Gastrocnemius medialis (tissue), 4 donors: ENCODE measurements at regions not wholly inside any gene's neighbourhood (a gene's known extent, or its start where the extent isn't known, plus 50 kb on each side); places are given as distances from the start of the nearest gene placed in this dataset.

Experiments used
- ATAC-seq, 2 donors: fragments of 150-250 bp; one replicate each; pipeline ENCODE4 v1.9.1; 2016
- DNase-seq, 2 donors: peaks; one replicate each; pipeline ENCODE4 v3.0.0-alpha.2; 2019
- H3K27ac ChIP-seq, 4 donors: fragments of 200-600 bp; sonication (generic); 1 replicate in 1 of 4; 2 replicates in 3 of 4; pipeline ENCODE4 v1.5.1; 2016 to 2018; ENCODE audit warnings: mild to moderate bottlenecking in 2 of 4, moderate library complexity in 1 of 4
- H3K27me3 ChIP-seq, 3 donors: fragments of 200-600 bp; sonication (generic) in 2 of 3; 1 replicate in 1 of 3; 2 replicates in 2 of 3; pipeline versions ENCODE4 v1.5.1 to v1.6.0; 2016 to 2019; ENCODE audit warnings: mild to moderate bottlenecking in 1 of 3, moderate library complexity in 1 of 3
- H3K36me3 ChIP-seq, 2 donors: fragments of 200-600 bp; sonication (generic) in 1 of 2; one replicate each; pipeline ENCODE4 v1.5.1; 2017 to 2018
- H3K4me1 ChIP-seq, 2 donors: fragments of 200-600 bp; sonication (generic) in 1 of 2; one replicate each; pipeline ENCODE4 v1.5.1; 2016 to 2017; ENCODE audit warnings: mild to moderate bottlenecking in 2 of 2
- H3K4me3 ChIP-seq, 4 donors: fragments of 200-600 bp; sonication (generic) in 3 of 4; 1 replicate in 1 of 4; 2 replicates in 3 of 4; pipeline ENCODE4 v1.5.1; 2016 to 2019; ENCODE audit warnings: mild to moderate bottlenecking in 2 of 4
- H3K9me3 ChIP-seq, 3 donors: fragments of 200-600 bp; sonication (generic) in 2 of 3; 1 replicate in 1 of 3; 2 replicates in 2 of 3; pipeline ENCODE4 v1.5.1; 2016 to 2019
- CTCF ChIP-seq, 5 experiments: fragments of 450-650 bp in 3 of 5; fragments of 200-600 bp in 2 of 5; sonication (generic) in 2 of 5; IDR thresholded peaks in 4 of 5; conservative IDR thresholded peaks in 1 of 5; 1 replicate in 4 of 5; 2 replicates in 1 of 5; pipeline ENCODE4 v1.5.1; 2016 to 2019; ENCODE audit warnings: antibody characterized with exemption in 5 of 5, mild to moderate bottlenecking in 3 of 5, moderate library complexity in 3 of 5
- POLR2A ChIP-seq, 2 donors: fragments of 450-650 bp; IDR thresholded peaks; one replicate each; pipeline ENCODE4 v1.6.1; 2017; ENCODE audit warnings: antibody characterized with exemption in 2 of 2, mild to moderate bottlenecking in 2 of 2, moderate library complexity in 2 of 2
- in situ Hi-C, 4 donors: fragments of 200-750 bp; cut with MboI; loops; one replicate each; pipeline versions ENCODE4 v1.15.0 to v1.8.0; 2017; ENCODE audit warnings: low sequenced_read_pairs in 4 of 4
- intact Hi-C: fragments of 100-400 bp; cut with DNase I; formaldehyde crosslinking; loops from one replicate; pipeline ENCODE4 v1.15.1; 2023; ENCODE audit warnings: low total_unique reads

GRCh38 chr12:65606008-65606766 lies 218.1 kb upstream of the HMGA2 start:
- H3K4me3 ChIP-seq: no peak overlapping the region
- ATAC-seq: no peak
- intact Hi-C loops: no loop called here
- no peak overlapping the region for H3K27ac ChIP-seq
- H3K27me3 ChIP-seq: no peaks in the 10 kb centered on the region
- no peaks in the 10 kb centered on the region for H3K9me3 ChIP-seq
- in situ Hi-C loops: loop anchor here in 2 of 4 donors (25.0 kb wide), 2 partner anchors 381 to 481 kb away; no protein-coding TSS in a partner anchor
- no peaks in the 10 kb centered on the region for H3K36me3 ChIP-seq
- no peak for TF ChIP-seq POLR2A (IDR thresholded peaks at IDR 0.05)
- no peak for TF ChIP-seq CTCF (IDR thresholded peaks at IDR 0.05 in 4 of 5, conservative IDR thresholded peaks at IDR 0.05 in 1 of 5)
- H3K4me1 ChIP-seq: peaks cover 8% of the 10 kb centered on the region in 2 donors
- DNase-seq: no peak

DNA sequence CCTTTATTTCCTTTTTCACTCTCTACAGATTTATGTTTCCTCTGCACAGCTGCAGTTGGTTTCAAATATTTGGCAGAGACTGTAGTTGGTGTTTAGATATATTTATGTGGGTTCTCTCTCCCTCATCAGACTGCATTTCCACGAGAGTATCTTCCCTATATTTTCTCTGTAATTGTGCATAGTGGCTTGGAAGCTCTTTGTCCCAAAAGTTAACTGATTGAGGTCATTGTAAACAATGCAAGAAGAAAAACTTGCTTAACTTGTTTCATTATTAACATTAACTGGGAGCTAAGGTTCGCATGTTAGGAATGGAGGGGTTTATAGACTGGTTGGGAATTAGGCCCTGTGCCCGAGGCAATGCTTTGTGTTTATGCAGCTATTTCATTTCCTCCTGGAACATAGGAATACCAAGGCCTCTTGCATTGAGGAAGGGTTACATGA lies 216.9 kb upstream of the HMGA2 start:
- Histone ChIP-seq H3K27ac (no peak overlapping the region), H3K27me3 (no peaks in the 10 kb centered on the region), H3K4me3 (no peak overlapping the region), H3K4me1 (peaks cover 4 to 5% of the 10 kb centered on the region in 2 donors), H3K9me3 (no peaks in the 10 kb centered on the region), H3K36me3 (no peaks in the 10 kb centered on the region)
- in situ Hi-C loops: loop anchor here in 2 of 4 donors (25.0 kb wide), 2 partner anchors 380 to 480 kb away; no protein-coding TSS in a partner anchor
- ATAC-seq (no peak), DNase-seq (no peak)
- intact Hi-C loops: no loop called here
- TF ChIP-seq CTCF (IDR thresholded peaks at IDR 0.05 in 4 of 5, conservative IDR thresholded peaks at IDR 0.05 in 1 of 5) (no peak), POLR2A (IDR thresholded peaks at IDR 0.05) (no peak)

DNA sequence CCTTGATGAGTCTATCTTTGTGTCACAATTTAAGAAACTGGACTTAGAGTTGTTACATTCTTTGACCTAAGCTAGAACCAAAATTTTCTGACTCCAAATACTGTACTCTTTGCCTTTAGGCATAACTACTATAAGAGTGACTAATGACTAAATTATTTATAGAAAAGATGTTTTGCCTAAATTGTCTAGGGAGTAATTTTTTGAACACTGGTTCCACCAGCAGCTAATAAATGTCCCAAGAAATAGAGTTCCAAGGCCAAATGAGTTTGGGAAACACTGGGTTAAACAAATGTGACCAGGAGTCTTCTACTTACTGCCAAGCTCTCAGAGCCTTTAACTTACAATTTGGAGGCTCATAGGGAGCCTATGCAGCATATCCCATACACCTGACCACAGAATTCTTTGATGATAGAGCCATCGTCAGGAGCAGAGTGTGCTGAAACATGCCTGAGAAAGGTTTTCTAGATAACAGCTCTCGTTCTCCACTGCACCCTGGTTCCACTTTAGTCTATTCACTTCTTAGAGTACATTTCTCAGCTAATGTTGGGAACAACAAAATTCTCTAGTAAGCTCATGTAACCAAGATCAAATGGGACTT lies 215.9 kb upstream of the HMGA2 start:
- H3K4me1 ChIP-seq: peaks cover 0 to 2% of the 10 kb centered on the region in 2 donors
- ATAC-seq: no peak

DNA sequence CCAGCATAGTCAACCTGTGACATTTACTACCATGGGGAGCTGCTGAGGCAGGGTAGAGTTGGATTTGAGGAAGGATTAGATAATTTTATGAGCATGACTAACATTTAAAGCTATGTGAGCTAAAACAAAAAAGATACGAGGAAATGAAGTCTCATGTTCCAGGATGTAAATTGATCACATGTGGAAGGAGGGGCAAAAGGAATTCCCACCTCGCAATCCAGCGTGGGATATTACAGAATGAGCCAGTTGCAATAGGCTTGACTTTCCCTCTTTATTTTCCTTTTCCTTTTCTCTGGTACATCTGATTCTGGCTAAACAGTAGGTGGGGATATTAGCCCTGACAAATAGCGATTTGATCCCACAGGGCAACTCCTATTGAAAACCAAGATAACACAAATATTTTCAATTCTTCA lies 214.9 kb upstream of the HMGA2 start:
- DNase-seq (no peak), ATAC-seq (no peak)
- Histone ChIP-seq H3K4me1 (no peaks in the 10 kb centered on the region), H3K4me3 (no peak overlapping the region), H3K27me3 (peaks cover 0 to 3% (median 0%) of the 10 kb centered on the region in 3 donors), H3K36me3 (no peaks in the 10 kb centered on the region), H3K9me3 (no peaks in the 10 kb centered on the region), H3K27ac (no peak overlapping the region)
- intact Hi-C loops (no loop called here), in situ Hi-C loops (loop anchor here in 2 of 4 donors (25.0 kb wide), 2 partner anchors 378 to 478 kb away; no protein-coding TSS in a partner anchor)
- TF ChIP-seq POLR2A (IDR thresholded peaks at IDR 0.05) (no peak), CTCF (IDR thresholded peaks at IDR 0.05 in 4 of 5, conservative IDR thresholded peaks at IDR 0.05 in 1 of 5) (no peak)

More for the DNA sequence above, 215.9 kb upstream of the HMGA2 start:
- Histone ChIP-seq H3K4me3 (no peak overlapping the region), H3K27ac (no peak overlapping the region), H3K36me3 (no peaks in the 10 kb centered on the region), H3K9me3 (no peaks in the 10 kb centered on the region), H3K27me3 (peaks cover 0 to 2% (median 0%) of the 10 kb centered on the region in 3 donors)
- TF ChIP-seq POLR2A (IDR thresholded peaks at IDR 0.05) (no peak), CTCF (IDR thresholded peaks at IDR 0.05 in 4 of 5, conservative IDR thresholded peaks at IDR 0.05 in 1 of 5) (no peak)
- no peak for DNase-seq
- in situ Hi-C loops: loop anchor here in 2 of 4 donors (25.0 kb wide), 2 partner anchors 379 to 479 kb away; no protein-coding TSS in a partner anchor
- intact Hi-C loops: no loop called here
